DOHH2 (cell line): ENCODE measurements at regions not wholly inside any gene's neighbourhood (a gene's known extent, or its start where the extent isn't known, plus 50 kb on each side); places are given as distances from the start of the nearest gene placed in this dataset.

ENCODE experiments used
- H3F3A ChIP-seq: fragments of 200-600 bp; sonication (generic), shearing (Covaris generic); 2 replicates; pipeline ENCODE4 v1.6.0; 2016; ENCODE audit warnings: antibody characterized with exemption, mild to moderate bottlenecking; ENCODE audit not compliant: control insufficient read depth, insufficient read depth
- H3K27ac ChIP-seq: fragments of 200-600 bp; sonication (generic); 2 replicates; pipeline ENCODE4 v1.5.1; 2014; ENCODE audit warnings: low read depth, mild to moderate bottlenecking, low read length, moderate library complexity
- H3K27me3 ChIP-seq: fragments of 200-600 bp; sonication (generic); 2 replicates; pipeline ENCODE4 v1.6.1; 2014; ENCODE audit warnings: mild to moderate bottlenecking, low read length, mixed read lengths; ENCODE audit not compliant: control insufficient read depth
- H3K36me3 ChIP-seq: fragments of 200-600 bp; sonication (generic); 2 replicates; pipeline ENCODE4 v1.6.1; 2014; ENCODE audit warnings: mild to moderate bottlenecking, low read length, moderate library complexity, mixed read lengths; ENCODE audit not compliant: control insufficient read depth
- H3K4me1 ChIP-seq: fragments of 200-600 bp; sonication (generic); 2 replicates; pipeline ENCODE4 v1.6.1; 2014; ENCODE audit warnings: mild to moderate bottlenecking, low read length, mixed read lengths; ENCODE audit not compliant: control insufficient read depth
- H3K4me2 ChIP-seq: fragments of 200-600 bp; sonication (generic); 2 replicates; pipeline ENCODE4 v1.6.0; 2014; ENCODE audit warnings: mild to moderate bottlenecking, low read length, moderate library complexity
- H3K4me3 ChIP-seq: fragments of 200-600 bp; sonication (generic); 2 replicates; pipeline ENCODE4 v1.5.1; 2014; ENCODE audit warnings: mild to moderate bottlenecking, low read length, mixed read lengths
- H3K79me2 ChIP-seq: fragments of 200-600 bp; sonication (generic); 2 replicates; pipeline ENCODE4 v1.6.1; 2014; ENCODE audit warnings: mild to moderate bottlenecking, low read length, mixed read lengths; ENCODE audit not compliant: control insufficient read depth
- H3K9me2 ChIP-seq: fragments of 200-600 bp; sonication (generic); replicated peaks from 2 replicates; pipeline ENCODE4 v1.6.1; 2014; ENCODE audit warnings: mild to moderate bottlenecking, low read length, mixed read lengths; ENCODE audit not compliant: control insufficient read depth
- H3K9me3 ChIP-seq: fragments of 200-600 bp; sonication (generic); 2 replicates; pipeline ENCODE4 v1.6.1; 2014; ENCODE audit warnings: antibody characterized with exemption, low read length, mixed read lengths; ENCODE audit not compliant: control insufficient read depth, insufficient read depth
- H4K20me1 ChIP-seq: fragments of 200-600 bp; sonication (generic); 2 replicates; pipeline ENCODE4 v1.6.0; 2014; ENCODE audit warnings: low read depth, mild to moderate bottlenecking, antibody characterized with exemption, low read length, moderate library complexity; ENCODE audit not compliant: control insufficient read depth, insufficient read depth
- CTCF ChIP-seq: fragments of 200-600 bp; sonication (generic); IDR thresholded peaks from one replicate; pipeline ENCODE4 v1.5.1; 2014; ENCODE audit warnings: antibody characterized with exemption, mild to moderate bottlenecking, low read depth, low read length; ENCODE audit not compliant: poor library complexity, severe bottlenecking
- EZH2phosphoT487 ChIP-seq: fragments of 200-600 bp; sonication (generic); IDR thresholded peaks from 2 replicates; pipeline ENCODE4 v1.6.1; 2017; ENCODE audit warnings: borderline replicate concordance, mild to moderate bottlenecking, antibody characterized with exemption, low read length, moderate library complexity, mixed read lengths

GRCh38 chr7:35399840-35400239 is 145.9 kb upstream of the TBX20 start:
- no peak for TF ChIP-seq EZH2phosphoT487
- no peak for TF ChIP-seq CTCF
- no peaks in the 10 kb centered on the region for H3K36me3 ChIP-seq
- H3K4me2 ChIP-seq, result no peak overlapping the region
- no peaks in the 10 kb centered on the region for H3K4me1 ChIP-seq
- H3F3A ChIP-seq, result no peaks in the 10 kb centered on the region
- H3K79me2 ChIP-seq, result no peaks in the 10 kb centered on the region
- H3K4me3 ChIP-seq, result no peak overlapping the region
- peaks cover 14% of the 10 kb centered on the region for H3K27me3 ChIP-seq
- H3K9me2 ChIP-seq, result no peaks in the 10 kb centered on the region
- no peaks in the 10 kb centered on the region for H4K20me1 ChIP-seq
- H3K27ac ChIP-seq, result no peak overlapping the region
- no peaks in the 10 kb centered on the region for H3K9me3 ChIP-seq

- no peaks in the 10 kb centered on the region for H3K4me1 ChIP-seq
- no peak overlapping the region for H3K4me3 ChIP-seq
- no peaks in the 10 kb centered on the region for H3K9me3 ChIP-seq
- no peak for TF ChIP-seq CTCF
- no peak for TF ChIP-seq EZH2phosphoT487
- no peaks in the 10 kb centered on the region for H3K36me3 ChIP-seq
- H3K27ac ChIP-seq, result no peak overlapping the region
- H3K9me2 ChIP-seq, result no peaks in the 10 kb centered on the region
- H3K27me3 ChIP-seq, result peaks cover 19% of the 10 kb centered on the region
- H3K4me2 ChIP-seq, result no peak overlapping the region
- H3F3A ChIP-seq, result no peaks in the 10 kb centered on the region
- H4K20me1 ChIP-seq, result no peaks in the 10 kb centered on the region
- H3K79me2 ChIP-seq, result no peaks in the 10 kb centered on the region
Measured at GRCh38 chr7:35399216-35399615, 145.3 kb upstream of the TBX20 start.

DNA sequence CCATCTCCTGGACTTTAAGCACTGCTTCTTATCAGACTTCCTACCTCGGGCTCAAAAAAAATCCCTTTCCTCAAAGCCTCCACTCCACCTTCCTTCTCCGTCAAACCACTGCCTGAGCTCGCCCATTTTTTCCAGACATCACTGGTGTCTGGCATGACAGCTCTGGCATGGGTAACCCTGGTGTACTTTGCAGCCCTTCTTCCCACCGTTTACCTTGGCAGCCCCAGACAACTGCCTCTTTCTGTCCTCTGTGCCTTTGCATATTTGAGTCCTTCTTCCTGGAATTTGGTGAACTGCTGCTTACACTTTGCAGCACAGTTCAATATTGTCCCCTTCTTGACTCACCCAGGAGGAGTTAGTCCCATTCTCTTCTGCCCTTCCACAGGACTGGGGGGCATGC is 144.6 kb upstream of the TBX20 start:
- Histone ChIP-seq H3K79me2 (no peaks in the 10 kb centered on the region), H3K36me3 (no peaks in the 10 kb centered on the region), H3K9me2 (no peaks in the 10 kb centered on the region), H3K4me2 (no peak overlapping the region), H3K9me3 (no peaks in the 10 kb centered on the region), H4K20me1 (no peaks in the 10 kb centered on the region), H3F3A (no peaks in the 10 kb centered on the region), H3K4me3 (no peak overlapping the region), H3K4me1 (no peaks in the 10 kb centered on the region), H3K27me3 (peaks cover 22% of the 10 kb centered on the region), H3K27ac (no peak overlapping the region)
- TF ChIP-seq CTCF (no peak), EZH2phosphoT487 (no peak)

GRCh38 chr7:35390146-35390545 is 136.2 kb upstream of the TBX20 start:
- Histone ChIP-seq H3K4me1 (no peaks in the 10 kb centered on the region), H3K36me3 (no peaks in the 10 kb centered on the region), H3K9me2 (no peaks in the 10 kb centered on the region), H3K4me2 (no peak overlapping the region), H4K20me1 (no peaks in the 10 kb centered on the region), H3K9me3 (no peaks in the 10 kb centered on the region), H3K4me3 (no peak overlapping the region), H3K27me3 (peaks cover 22% of the 10 kb centered on the region), H3K27ac (no peak overlapping the region), H3K79me2 (no peaks in the 10 kb centered on the region), H3F3A (no peaks in the 10 kb centered on the region)
- TF ChIP-seq EZH2phosphoT487, result no peak
- TF ChIP-seq CTCF, result no peak
